K562 (cell line): ENCODE measurements at regions not wholly inside any gene's neighbourhood (a gene's known extent, or its start where the extent isn't known, plus 50 kb on each side); places are given as distances from the start of the nearest gene placed in this dataset.

Experiments used
- ATAC-seq: fragments of 200-7000 bp; cut with Tn5 transposase; 3 replicates; pipeline ENCODE4 v1.9.1; 2020; ENCODE audit warnings: moderate library complexity
- BruUV-seq: library from RNA; stranded (reverse); fragments of 400-500 nt; replicated peaks from 2 replicates; lab custom pipeline; 2021; lab: Mats Ljungman, UMichigan
- CTCF ChIA-PET: fragments of 300-600 bp; formaldehyde crosslinking; extraction: SDS; loops from one replicate; lab custom pipeline; 2021; ENCODE audit warnings: low intra/inter-chr PET ratio; lab: Yijun Ruan, JAX
- POLR2A ChIA-PET: fragments of 300-600, 350-650 bp; sonication (Branson Sonifier 250); formaldehyde crosslinking; extraction: SDS; loops from one replicate; lab custom pipeline; 2021; ENCODE audit warnings: antibody characterized with exemption, inconsistent platforms; lab: Yijun Ruan, JAX
- DNase-seq, 4 experiments: peaks; one replicate each; pipeline versions ENCODE4 v3.0.0 to v3.0.0-alpha.2; 2011 to 2018; ENCODE audit warnings: low spot score in 3 of 4, mixed read lengths in 3 of 4; ENCODE audit errors: extremely low read depth in 1 of 4
- FAIRE-seq: peaks from 2 replicates; lab custom pipeline; 2011; peaks lifted over from hg19 to GRCh38; lab: Jason Lieb, UNC
- H2AFZ ChIP-seq: 2 replicates; pipeline ENCODE4 v1.6.0; 2011; ENCODE audit warnings: low read depth, low read length, control low read depth, inconsistent platforms
- H3K27ac ChIP-seq: fragments of 200-600 bp; 3 replicates; pipeline ENCODE4 v1.8.0; 2011; ENCODE audit warnings: low read depth, mild to moderate bottlenecking, control low read depth, inconsistent platforms, low read length, moderate library complexity, mixed read lengths; ENCODE audit errors: extremely low read depth
- H3K27me3 ChIP-seq, 2 experiments: fragments of 300-600 bp in 1 of 2; 2 replicates in 1 of 2; 3 replicates in 1 of 2; pipeline versions ENCODE4 v1.6.0 to v1.8.0; 2011; ENCODE audit warnings: inconsistent platforms in 2 of 2, low read length in 2 of 2, mild to moderate bottlenecking in 1 of 2, mixed read lengths in 1 of 2, moderate library complexity in 1 of 2; ENCODE audit not compliant: control insufficient read depth in 2 of 2, insufficient read depth in 2 of 2
- H3K36me3 ChIP-seq: fragments of 300-600 bp; 3 replicates; pipeline ENCODE4 v1.8.0; 2011; ENCODE audit warnings: mild to moderate bottlenecking, low read length, inconsistent platforms; ENCODE audit not compliant: control insufficient read depth, insufficient read depth
- H3K4me1 ChIP-seq, 2 experiments: fragments of 200-600 bp in 1 of 2; replicated peaks in 1 of 2; 2 replicates in 1 of 2; 3 replicates in 1 of 2; pipeline versions ENCODE4 v1.5.1 to v1.8.0; 2011; ENCODE audit warnings: inconsistent platforms in 2 of 2, low read length in 2 of 2, mild to moderate bottlenecking in 1 of 2, mixed read lengths in 1 of 2, moderate library complexity in 1 of 2; ENCODE audit not compliant: control insufficient read depth in 2 of 2, insufficient read depth in 2 of 2
- H3K4me2 ChIP-seq: 2 replicates; pipeline ENCODE4 v1.6.1; 2011; ENCODE audit warnings: low read length, control low read depth, inconsistent platforms, mixed read lengths; ENCODE audit not compliant: insufficient read depth
- H3K4me3 ChIP-seq: fragments of 200-600 bp; sonication (generic), shearing (Covaris generic); 2 replicates; pipeline ENCODE4 v1.5.1; 2016; ENCODE audit warnings: control low read depth, inconsistent platforms
- H3K79me2 ChIP-seq: fragments of 200-600 bp; 3 replicates; pipeline ENCODE4 v1.8.0; 2011; ENCODE audit warnings: low read length, inconsistent platforms; ENCODE audit not compliant: control insufficient read depth, insufficient read depth
- H3K9ac ChIP-seq, 2 experiments: 2 replicates each; pipeline versions ENCODE4 v1.6.0 to v1.6.1; 2011; ENCODE audit warnings: low read depth in 2 of 2, low read length in 2 of 2, control low read depth in 1 of 2, inconsistent platforms in 1 of 2, mild to moderate bottlenecking in 1 of 2, mixed read lengths in 1 of 2; ENCODE audit not compliant: insufficient read depth in 1 of 2
- H3K9me1 ChIP-seq: one replicate; pipeline ENCODE4 v1.6.0; 2011; ENCODE audit warnings: inconsistent platforms, mild to moderate bottlenecking, low read length, moderate library complexity; ENCODE audit not compliant: control insufficient read depth, insufficient read depth
- H3K9me3 ChIP-seq: replicated peaks from 2 replicates; pipeline ENCODE4 v1.5.1; 2011; ENCODE audit warnings: low read depth, low read length, inconsistent platforms; ENCODE audit not compliant: control insufficient read depth, insufficient read depth
- H4K20me1 ChIP-seq: replicated peaks from 2 replicates; pipeline ENCODE4 v1.6.1; 2011; ENCODE audit warnings: low read length, inconsistent platforms, mixed read lengths; ENCODE audit not compliant: control insufficient read depth, insufficient read depth
- CEBPB ChIP-seq: fragments of 450-650 bp; IDR thresholded peaks from 2 replicates; pipeline ENCODE4 v1.6.1; 2016; ENCODE audit warnings: missing genetic modification characterization, missing compliant biosample characterization
- CEBPG ChIP-seq, 3 experiments: fragments of 200-800 bp in 1 of 3; sonication (Bioruptor generic) in 1 of 3; sonication (generic) in 1 of 3; formaldehyde crosslinking in 1 of 3; IDR thresholded peaks in 2 of 3; conservative IDR thresholded peaks in 1 of 3; 2 replicates each; pipeline versions ENCODE4 v1.6.1 to v1.8.0; 2016 to 2022; ENCODE audit warnings: missing compliant biosample characterization in 2 of 3, missing genetic modification characterization in 2 of 3, mild to moderate bottlenecking in 1 of 3, missing genetic modification reagents in 1 of 3
- CREB1 ChIP-seq, 2 experiments: sonication (generic) in 1 of 2; formaldehyde crosslinking in 1 of 2; IDR thresholded peaks; 2 replicates each; pipeline versions ENCODE4 v1.6.1 to v1.8.0; 2012 to 2022; ENCODE audit warnings: inconsistent platforms in 1 of 2, mild to moderate bottlenecking in 1 of 2, missing genetic modification reagents in 1 of 2, moderate library complexity in 1 of 2
- E4F1 ChIP-seq: fragments of 250-450 bp; sonication (Bioruptor Pico); IDR thresholded peaks from 2 replicates; pipeline ENCODE4 v1.5.0; 2021; ENCODE audit warnings: mild to moderate bottlenecking, borderline replicate concordance
- WGBS: fragments of 100-300 bp; shearing (Covaris generic); methylation state at CpG from one replicate; pipeline ENCODE4 v1.1.6; 2016; ENCODE audit warnings: low coverage, mixed read lengths; ENCODE audit not compliant: insufficient coverage; ENCODE audit errors: missing lambda C conversion rate; 5-methylcytosine and 5-hydroxymethylcytosine counted together
- in situ Hi-C: fragments of 300-500 bp; cut with MboI; formaldehyde crosslinking; loops from 4 replicates; pipeline ENCODE4 v1.15.0; 2018; ENCODE audit warnings: inconsistent platforms, mixed read lengths
- intact Hi-C: fragments of 100-400 bp; cut with micrococcal nuclease; formaldehyde crosslinking; loops from 2 replicates; pipeline ENCODE4 v1.14.2; 2022

- no peak overlapping the region for H3K4me2 ChIP-seq
- FAIRE-seq (no peak), DNase-seq (no peak), ATAC-seq (no peak)
- ChIA-PET POLR2A (no interaction called here), CTCF (no interaction called here)
- intact Hi-C loops (no loop called here), in situ Hi-C loops (no loop called here)
- no peaks in the 10 kb centered on the region for H3K9me1 ChIP-seq
- no peaks in the 10 kb centered on the region for H4K20me1 ChIP-seq
- H3K9me3 ChIP-seq: no peaks in the 10 kb centered on the region
- no peaks in the 10 kb centered on the region for H3K79me2 ChIP-seq
- WGBS: 0% methylated on average over 1 of the region's 1 CpG
- H3K4me1 ChIP-seq: no peaks in the 10 kb centered on the region
- no peak overlapping the region for H3K27ac ChIP-seq
- BruUV-seq: no TSS peak
- H3K27me3 ChIP-seq: no peaks in the 10 kb centered on the region
- H3K9ac ChIP-seq: no peak overlapping the region
- TF ChIP-seq CEBPB (tag) (0 out of 2 replicates have a peak, but pooled peaks have one; percentile 31), CREB1 (IDR thresholded peaks at IDR 0.05) (no peak), CREB1 (CRISPR knock-in tag; IDR thresholded peaks at IDR 0.05) (no peak), E4F1 (CRISPR knock-in tag) (0 out of 2 replicates have a peak, but pooled peaks have one; percentile 17), CEBPG (CRISPR knock-in tag; IDR thresholded peaks at IDR 0.05) (no peak), CEBPG (tag; conservative IDR thresholded peaks at IDR 0.05 in 1 of 2, IDR thresholded peaks at IDR 0.05 in 1 of 2) (0 out of 4 replicates have a peak, but pooled peaks of 1 of the 2 experiments have one; percentile 17)
- no peak overlapping the region for H2AFZ ChIP-seq
- no peak overlapping the region for H3K4me3 ChIP-seq
- no peaks in the 10 kb centered on the region for H3K36me3 ChIP-seq
Observed at GRCh38 chr13:80798576-80799133, 457.7 kb upstream of the SPRY2 start.
